IPS-NIHi11 (cell line): ENCODE measurements at regions not wholly inside any gene's neighbourhood (a gene's known extent, or its start where the extent isn't known, plus 50 kb on each side); places are given as distances from the start of the nearest gene placed in this dataset.
"Not testable (repeated sequence)": the region's sequence is repeated elsewhere in the genome, so short reads cannot be mapped to it uniquely, and the experiment has no call there.

Experiments used
- DNase-seq: peaks from one replicate; pipeline ENCODE4 v3.0.0; 2012; ENCODE audit warnings: mixed read lengths, low spot score

GRCh38 chr6:84350397-84350796, 123.0 kb upstream of the CEP162 start:
- no peak for DNase-seq

- DNase-seq: no peak
These were observed 122.1 kb upstream of the CEP162 start for GRCh38 chr6:84349542-84349941.

GRCh38 chr6:84348801-84349200, 121.4 kb upstream of the CEP162 start:
- DNase-seq: no peak

GRCh38 chr6:84346372-84346771, 118.9 kb upstream of the CEP162 start:
- no peak for DNase-seq

GRCh38 chr6:84344005-84344404, 116.6 kb upstream of the CEP162 start:
- DNase-seq: no peak

GRCh38 chr6:84340422-84340821, 113.0 kb upstream of the CEP162 start:
- DNase-seq: no peak

GRCh38 chr6:84333842-84334241, 106.4 kb upstream of the CEP162 start:
- no peak for DNase-seq

GRCh38 chr6:84332139-84333034, 104.9 kb upstream of the CEP162 start:
- DNase-seq: no peak

- DNase-seq: no peak
These were observed 102.9 kb upstream of the CEP162 start for GRCh38 chr6:84330325-84330724.

GRCh38 chr6:84329516-84329915, 102.1 kb upstream of the CEP162 start:
- DNase-seq: no peak

- no peak for DNase-seq
These were observed 101.6 kb upstream of the CEP162 start for GRCh38 chr6:84329077-84329476.

- DNase-seq: no peak
These were observed 90.0 kb upstream of the CEP162 start for GRCh38 chr6:84317463-84317862.

GRCh38 chr6:84314377-84314898, 87.0 kb upstream of the CEP162 start:
- DNase-seq: no peak

GRCh38 chr6:84309336-84309735, 81.9 kb upstream of the CEP162 start:
- DNase-seq: no peak

- DNase-seq: no peak
These were observed 77.4 kb upstream of the CEP162 start for GRCh38 chr6:84304881-84305280.

- DNase-seq: not testable (repeated sequence)
These were observed 63.6 kb upstream of the CEP162 start for GRCh38 chr6:84291033-84291432.

- peak; percentile 27 for DNase-seq
These were observed 57.1 kb upstream of the CEP162 start for GRCh38 chr6:84284428-84285049.

- peak; percentile 12 for DNase-seq
These were observed 55.1 kb upstream of the CEP162 start for GRCh38 chr6:84282550-84282949.

GRCh38 chr6:84280639-84281038, 53.2 kb upstream of the CEP162 start:
- DNase-seq: no peak

GRCh38 chr6:84280030-84280429, 52.6 kb upstream of the CEP162 start:
- no peak for DNase-seq

- no peak for DNase-seq
These were observed 51.0 kb upstream of the CEP162 start for GRCh38 chr6:84278321-84278998.
